ENCODE measurements at regions not wholly inside any gene's neighbourhood (a gene's known extent, or its start where the extent isn't known, plus 50 kb on each side); places are given as distances from the start of the nearest gene placed in this dataset.

GRCh38 chrX:150005027-150005426 lies 66.7 kb upstream of the EOLA2 start:
- Histone ChIP-seq H3K4me3 (replicated peaks; ENCODE audit: insufficient read depth, low read length) (no peak overlapping the region), H3K27me3 (ENCODE audit: insufficient read depth, poor library complexity, severe bottlenecking) (no peaks in the 10 kb centered on the region), H3K27ac (replicated peaks) (no peak overlapping the region)
- DNase-seq (ENCODE audit: low read depth in 1 of 2, low spot score in 1 of 2): no peak
- TF ChIP-seq GABPA (IDR thresholded peaks at IDR 0.05; ENCODE audit: low read depth) (no peak), CTCF (IDR thresholded peaks at IDR 0.05; ENCODE audit: insufficient read depth, low read length) (no peak), POLR2AphosphoS5 (IDR thresholded peaks at IDR 0.05; ENCODE audit: low read depth) (no peak), SPI1 (IDR thresholded peaks at IDR 0.05; ENCODE audit: borderline replicate concordance, low read depth) (no peak)
- TF ChIP-seq, protein P1, sequence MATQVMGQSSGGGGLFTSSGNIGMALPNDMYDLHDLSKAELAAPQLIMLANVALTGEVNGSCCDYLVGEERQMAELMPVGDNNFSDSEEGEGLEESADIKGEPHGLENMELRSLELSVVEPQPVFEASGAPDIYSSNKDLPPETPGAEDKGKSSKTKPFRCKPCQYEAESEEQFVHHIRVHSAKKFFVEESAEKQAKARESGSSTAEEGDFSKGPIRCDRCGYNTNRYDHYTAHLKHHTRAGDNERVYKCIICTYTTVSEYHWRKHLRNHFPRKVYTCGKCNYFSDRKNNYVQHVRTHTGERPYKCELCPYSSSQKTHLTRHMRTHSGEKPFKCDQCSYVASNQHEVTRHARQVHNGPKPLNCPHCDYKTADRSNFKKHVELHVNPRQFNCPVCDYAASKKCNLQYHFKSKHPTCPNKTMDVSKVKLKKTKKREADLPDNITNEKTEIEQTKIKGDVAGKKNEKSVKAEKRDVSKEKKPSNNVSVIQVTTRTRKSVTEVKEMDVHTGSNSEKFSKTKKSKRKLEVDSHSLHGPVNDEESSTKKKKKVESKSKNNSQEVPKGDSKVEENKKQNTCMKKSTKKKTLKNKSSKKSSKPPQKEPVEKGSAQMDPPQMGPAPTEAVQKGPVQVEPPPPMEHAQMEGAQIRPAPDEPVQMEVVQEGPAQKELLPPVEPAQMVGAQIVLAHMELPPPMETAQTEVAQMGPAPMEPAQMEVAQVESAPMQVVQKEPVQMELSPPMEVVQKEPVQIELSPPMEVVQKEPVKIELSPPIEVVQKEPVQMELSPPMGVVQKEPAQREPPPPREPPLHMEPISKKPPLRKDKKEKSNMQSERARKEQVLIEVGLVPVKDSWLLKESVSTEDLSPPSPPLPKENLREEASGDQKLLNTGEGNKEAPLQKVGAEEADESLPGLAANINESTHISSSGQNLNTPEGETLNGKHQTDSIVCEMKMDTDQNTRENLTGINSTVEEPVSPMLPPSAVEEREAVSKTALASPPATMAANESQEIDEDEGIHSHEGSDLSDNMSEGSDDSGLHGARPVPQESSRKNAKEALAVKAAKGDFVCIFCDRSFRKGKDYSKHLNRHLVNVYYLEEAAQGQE (IDR thresholded peaks at IDR 0.05; ENCODE audit: insufficient replicate concordance, low read depth): no peak

DNA sequence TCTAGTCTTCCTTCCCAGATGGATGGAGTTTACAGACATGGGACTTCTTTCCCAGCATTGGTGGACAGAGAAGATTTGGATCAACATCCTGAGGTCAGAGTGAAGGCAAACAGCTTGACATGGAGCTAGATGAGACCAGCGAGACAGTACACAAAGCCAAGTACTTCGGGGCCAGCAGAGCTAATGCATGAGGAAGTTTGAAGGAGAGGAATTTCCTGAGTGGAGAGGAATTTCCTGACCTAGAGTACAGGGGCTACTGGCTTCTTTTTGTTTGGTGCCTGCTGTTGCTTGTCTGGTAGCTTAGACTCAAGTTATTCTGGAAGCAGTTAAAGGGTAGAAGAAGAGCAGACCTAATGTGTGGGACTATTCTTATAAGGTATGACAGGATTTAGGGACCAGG lies 69.1 kb upstream of the EOLA2 start:
- DNase-seq (ENCODE audit: low read depth in 1 of 2, low spot score in 1 of 2): no peak
- H3K27ac ChIP-seq (replicated peaks): no peak overlapping the region
- no peaks in the 10 kb centered on the region for H3K27me3 ChIP-seq (ENCODE audit: insufficient read depth, poor library complexity, severe bottlenecking)
- H3K4me3 ChIP-seq (replicated peaks; ENCODE audit: insufficient read depth, low read length): no peak overlapping the region
- TF ChIP-seq SPI1 (IDR thresholded peaks at IDR 0.05; ENCODE audit: borderline replicate concordance, low read depth) (no peak), GABPA (IDR thresholded peaks at IDR 0.05; ENCODE audit: low read depth) (no peak)
- TF ChIP-seq, protein P1 (IDR thresholded peaks at IDR 0.05; ENCODE audit: insufficient replicate concordance, low read depth): no peak

- no peak overlapping the region for H3K27ac ChIP-seq (replicated peaks)
- no peaks in the 10 kb centered on the region for H3K27me3 ChIP-seq (ENCODE audit: insufficient read depth, poor library complexity, severe bottlenecking)
- no peak for DNase-seq (ENCODE audit: low read depth in 1 of 2, low spot score in 1 of 2)
- TF ChIP-seq GABPA (IDR thresholded peaks at IDR 0.05; ENCODE audit: low read depth) (no peak), CTCF (IDR thresholded peaks at IDR 0.05; ENCODE audit: insufficient read depth, low read length) (no peak), POLR2AphosphoS5 (IDR thresholded peaks at IDR 0.05; ENCODE audit: low read depth) (no peak), SPI1 (IDR thresholded peaks at IDR 0.05; ENCODE audit: borderline replicate concordance, low read depth) (no peak)
- TF ChIP-seq, protein P1 (IDR thresholded peaks at IDR 0.05; ENCODE audit: insufficient replicate concordance, low read depth): no peak
- no peak overlapping the region for H3K4me3 ChIP-seq (replicated peaks; ENCODE audit: insufficient read depth, low read length)
Measured at GRCh38 chrX:150012647-150013381, 74.5 kb upstream of the EOLA2 start.
